ENCODE measurements at regions not wholly inside any gene's neighbourhood (a gene's known extent, or its start where the extent isn't known, plus 50 kb on each side); places are given as distances from the start of the nearest gene placed in this dataset.

- H3K27me3 ChIP-seq (ENCODE audit: control insufficient read depth in 1 of 2, insufficient read depth in 2 of 2, low read length in 2 of 2): no peaks in the 10 kb centered on the region
- ATAC-seq (ENCODE audit: poor library complexity): no peak
- no peaks in the 10 kb centered on the region for H3K27me3 Mint-ChIP-seq
- no peaks in the 10 kb centered on the region for H3K9me3 ChIP-seq (ENCODE audit: control insufficient read depth in 1 of 2, insufficient read depth in 1 of 2, low read length in 2 of 2)
- no peak overlapping the region for H3K27ac Mint-ChIP-seq
- POLR2A ChIA-PET: no interaction called here
- H3K9me3 Mint-ChIP-seq: peaks cover 9% of the 10 kb centered on the region
- H3K4me3 ChIP-seq (ENCODE audit: low read length): no peak overlapping the region
- no peaks in the 10 kb centered on the region for H3K4me1 ChIP-seq (ENCODE audit: insufficient read depth, low read length)
- H3K4me1 Mint-ChIP-seq (ENCODE audit: low read depth): no peaks in the 10 kb centered on the region
- no peak overlapping the region for H3K27ac ChIP-seq (ENCODE audit: low read depth in 1 of 2, low read length in 2 of 2)
- H3K36me3 Mint-ChIP-seq (ENCODE audit: low read depth): no peaks in the 10 kb centered on the region
- no peak for TF ChIP-seq CTCF (IDR thresholded peaks at IDR 0.05)
- no peak overlapping the region for H3K4me3 Mint-ChIP-seq
- no peaks in the 10 kb centered on the region for H3K36me3 ChIP-seq (ENCODE audit: insufficient read depth, low read length)
- intact Hi-C loops (cut with DNase I, micrococcal nuclease): no loop called here
- CTCF ChIA-PET: no interaction called here
- DNase-seq: no peak
These were observed 117.5 kb upstream of the VCX2 start for GRCh38 chrX:8288590-8288989.

GRCh38 chrX:8289523-8289922 is 118.5 kb upstream of the VCX2 start:
- no peaks in the 10 kb centered on the region for H3K27me3 Mint-ChIP-seq
- Histone ChIP-seq H3K4me3 (ENCODE audit: low read length) (no peak overlapping the region), H3K36me3 (ENCODE audit: insufficient read depth, low read length) (no peaks in the 10 kb centered on the region), H3K27ac (ENCODE audit: low read depth in 1 of 2, low read length in 2 of 2) (no peak overlapping the region), H3K27me3 (ENCODE audit: control insufficient read depth in 1 of 2, insufficient read depth in 2 of 2, low read length in 2 of 2) (no peaks in the 10 kb centered on the region), H3K4me1 (ENCODE audit: insufficient read depth, low read length) (no peaks in the 10 kb centered on the region), H3K9me3 (ENCODE audit: control insufficient read depth in 1 of 2, insufficient read depth in 1 of 2, low read length in 2 of 2) (no peaks in the 10 kb centered on the region)
- H3K9me3 Mint-ChIP-seq: peaks cover 9% of the 10 kb centered on the region
- ATAC-seq (ENCODE audit: poor library complexity) (no peak), DNase-seq (no peak)
- H3K36me3 Mint-ChIP-seq (ENCODE audit: low read depth): no peaks in the 10 kb centered on the region
- no peak overlapping the region for H3K4me3 Mint-ChIP-seq
- POLR2A ChIA-PET: no interaction called here
- CTCF ChIA-PET: no interaction called here
- no peak overlapping the region for H3K27ac Mint-ChIP-seq
- no peaks in the 10 kb centered on the region for H3K4me1 Mint-ChIP-seq (ENCODE audit: low read depth)
- TF ChIP-seq CTCF (IDR thresholded peaks at IDR 0.05): no peak
- intact Hi-C loops (cut with DNase I, micrococcal nuclease): no loop called here

- Histone ChIP-seq H3K9me3 (ENCODE audit: control insufficient read depth in 1 of 2, insufficient read depth in 1 of 2, low read length in 2 of 2) (peaks cover 9 to 15% of the 10 kb centered on the region in 2 experiments), H3K27me3 (ENCODE audit: control insufficient read depth in 1 of 2, insufficient read depth in 2 of 2, low read length in 2 of 2) (no peaks in the 10 kb centered on the region), H3K36me3 (ENCODE audit: insufficient read depth, low read length) (no peaks in the 10 kb centered on the region), H3K4me1 (ENCODE audit: insufficient read depth, low read length) (no peaks in the 10 kb centered on the region), H3K27ac (ENCODE audit: low read depth in 1 of 2, low read length in 2 of 2) (no peak overlapping the region), H3K4me3 (ENCODE audit: low read length) (no peak overlapping the region)
- no peak for TF ChIP-seq CTCF (IDR thresholded peaks at IDR 0.05)
- Mint-ChIP-seq H3K36me3 (ENCODE audit: low read depth) (no peaks in the 10 kb centered on the region), H3K9me3 (no peaks in the 10 kb centered on the region), H3K4me1 (ENCODE audit: low read depth) (no peaks in the 10 kb centered on the region), H3K4me3 (no peak overlapping the region), H3K27me3 (no peaks in the 10 kb centered on the region), H3K27ac (no peak overlapping the region)
- ATAC-seq (ENCODE audit: poor library complexity) (no peak), DNase-seq (no peak)
- ChIA-PET POLR2A (no interaction called here), CTCF (no interaction called here)
- intact Hi-C loops (cut with DNase I, micrococcal nuclease): no loop called here
These were observed 126.7 kb upstream of the VCX2 start for GRCh38 chrX:8297766-8298165.
